Osteoblast (primary cell): ENCODE measurements at regions not wholly inside any gene's neighbourhood (a gene's known extent, or its start where the extent isn't known, plus 50 kb on each side); places are given as distances from the start of the nearest gene placed in this dataset.

Experiments used
- DNase-seq: peaks from one replicate; pipeline ENCODE4 v3.0.0; 2011; ENCODE audit warnings: low spot score, mixed read lengths; ENCODE audit not compliant: insufficient read length; ENCODE audit errors: missing footprints
- H2AFZ ChIP-seq: 2 replicates; pipeline ENCODE4 v1.6.0; 2011; ENCODE audit warnings: mild to moderate bottlenecking, low read length
- H3K27ac ChIP-seq: 2 replicates; pipeline ENCODE4 v1.5.1; 2011; ENCODE audit warnings: mild to moderate bottlenecking, low read depth, low read length, moderate library complexity
- H3K27me3 ChIP-seq: 2 replicates; pipeline ENCODE4 v1.6.0; 2012; ENCODE audit warnings: mild to moderate bottlenecking, control low read depth, inconsistent platforms, low read length, moderate library complexity; ENCODE audit not compliant: insufficient read depth
- H3K36me3 ChIP-seq: 2 replicates; pipeline ENCODE4 v1.5.1; 2011; ENCODE audit warnings: mild to moderate bottlenecking, low read length, control low read depth, moderate library complexity; ENCODE audit not compliant: insufficient read depth
- H3K4me1 ChIP-seq: 2 replicates; pipeline ENCODE4 v1.5.1; 2011; ENCODE audit warnings: mild to moderate bottlenecking, low read length, control low read depth, moderate library complexity; ENCODE audit not compliant: insufficient read depth
- H3K4me2 ChIP-seq: 2 replicates; pipeline ENCODE4 v1.6.0; 2011; ENCODE audit warnings: mild to moderate bottlenecking, low read length; ENCODE audit not compliant: insufficient read depth
- H3K4me3 ChIP-seq: fragments of 200-600 bp; sonication (generic); 3 replicates; pipeline ENCODE4 v1.5.1; 2012; ENCODE audit warnings: mild to moderate bottlenecking, low read length, inconsistent platforms; ENCODE audit not compliant: insufficient read depth
- H3K79me2 ChIP-seq: 2 replicates; pipeline ENCODE4 v1.6.0; 2012; ENCODE audit warnings: mild to moderate bottlenecking, low read length, control low read depth, inconsistent platforms; ENCODE audit not compliant: insufficient read depth
- H3K9me3 ChIP-seq: 2 replicates; pipeline ENCODE4 v1.5.1; 2011; ENCODE audit warnings: low read depth, low read length, control low read depth
- H4K20me1 ChIP-seq: 2 replicates; pipeline ENCODE4 v1.6.0; 2012; ENCODE audit warnings: mild to moderate bottlenecking, low read length, control low read depth; ENCODE audit not compliant: insufficient read depth
- CTCF ChIP-seq: IDR thresholded peaks from 2 replicates; pipeline ENCODE4 v1.5.1; 2011; ENCODE audit warnings: mild to moderate bottlenecking, low read depth, low read length, moderate library complexity; ENCODE audit errors: extremely low read depth

GRCh38 chr6:137651178-137651577 is 157.0 kb upstream of the OLIG3 start:
- no peak overlapping the region for H3K27ac ChIP-seq
- H2AFZ ChIP-seq = no peak overlapping the region
- H3K36me3 ChIP-seq = no peaks in the 10 kb centered on the region
- DNase-seq = no peak
- H3K9me3 ChIP-seq = no peaks in the 10 kb centered on the region
- no peaks in the 10 kb centered on the region for H3K79me2 ChIP-seq
- no peaks in the 10 kb centered on the region for H3K4me1 ChIP-seq
- H3K4me2 ChIP-seq = no peak overlapping the region
- TF ChIP-seq CTCF = no peak
- H3K4me3 ChIP-seq = no peak overlapping the region
- no peaks in the 10 kb centered on the region for H4K20me1 ChIP-seq
- H3K27me3 ChIP-seq = no peaks in the 10 kb centered on the region

- no peak for DNase-seq
- H3K27ac ChIP-seq = no peak overlapping the region
- no peak for TF ChIP-seq CTCF
- H2AFZ ChIP-seq = no peak overlapping the region
- no peaks in the 10 kb centered on the region for H4K20me1 ChIP-seq
- H3K4me2 ChIP-seq = no peak overlapping the region
- H3K9me3 ChIP-seq = no peaks in the 10 kb centered on the region
- H3K4me1 ChIP-seq = no peaks in the 10 kb centered on the region
- H3K4me3 ChIP-seq = no peak overlapping the region
- H3K79me2 ChIP-seq = no peaks in the 10 kb centered on the region
- H3K36me3 ChIP-seq = no peaks in the 10 kb centered on the region
- no peaks in the 10 kb centered on the region for H3K27me3 ChIP-seq
These were observed 157.6 kb upstream of the OLIG3 start for GRCh38 chr6:137651591-137652335.

GRCh38 chr6:137652961-137653705 is 158.9 kb upstream of the OLIG3 start:
- no peak for TF ChIP-seq CTCF
- Histone ChIP-seq H3K27me3 (no peaks in the 10 kb centered on the region), H3K4me3 (no peak overlapping the region), H2AFZ (no peak overlapping the region), H4K20me1 (no peaks in the 10 kb centered on the region), H3K4me2 (no peak overlapping the region), H3K9me3 (no peaks in the 10 kb centered on the region), H3K36me3 (no peaks in the 10 kb centered on the region), H3K4me1 (no peaks in the 10 kb centered on the region), H3K79me2 (no peaks in the 10 kb centered on the region), H3K27ac (no peak overlapping the region)
- DNase-seq = no peak

GRCh38 chr6:137653706-137654059 is 159.5 kb upstream of the OLIG3 start:
- no peaks in the 10 kb centered on the region for H4K20me1 ChIP-seq
- no peak overlapping the region for H2AFZ ChIP-seq
- no peak overlapping the region for H3K4me3 ChIP-seq
- no peaks in the 10 kb centered on the region for H3K36me3 ChIP-seq
- TF ChIP-seq CTCF = no peak
- no peak for DNase-seq
- H3K9me3 ChIP-seq = no peaks in the 10 kb centered on the region
- no peaks in the 10 kb centered on the region for H3K4me1 ChIP-seq
- no peak overlapping the region for H3K4me2 ChIP-seq
- no peak overlapping the region for H3K27ac ChIP-seq
- H3K27me3 ChIP-seq = no peaks in the 10 kb centered on the region
- no peaks in the 10 kb centered on the region for H3K79me2 ChIP-seq
